GM23248 (cell line): ENCODE measurements at regions not wholly inside any gene's neighbourhood (a gene's known extent, or its start where the extent isn't known, plus 50 kb on each side); places are given as distances from the start of the nearest gene placed in this dataset.

Experiments used
- EZH2 ChIP-seq: fragments of 200-600 bp; sonication (generic); IDR thresholded peaks from 2 replicates; pipeline ENCODE4 v1.6.1; 2018; ENCODE audit warnings: antibody characterized with exemption, mild to moderate bottlenecking; ENCODE audit not compliant: insufficient read depth, poor library complexity, severe bottlenecking
- EZH2phosphoT487 ChIP-seq: fragments of 200-600 bp; sonication (generic); IDR thresholded peaks from 2 replicates; pipeline ENCODE4 v1.6.1; 2018; ENCODE audit warnings: antibody characterized with exemption, moderate library complexity, mild to moderate bottlenecking, low read depth; ENCODE audit not compliant: insufficient read depth

- TF ChIP-seq EZH2 (no peak), EZH2phosphoT487 (no peak)
Measured at GRCh38 chr13:83272652-83273240, 609.5 kb downstream of the SLITRK1 start.
